C4-2B (cell line): ENCODE measurements at regions not wholly inside any gene's neighbourhood (a gene's known extent, or its start where the extent isn't known, plus 50 kb on each side); places are given as distances from the start of the nearest gene placed in this dataset.

ENCODE experiments used
- CTCF ChIP-seq: fragments of 450-650 bp; conservative IDR thresholded peaks from 2 replicates; pipeline ENCODE4 v1.5.1; 2017; ENCODE audit warnings: mild to moderate bottlenecking
- ZFX ChIP-seq: fragments of 450-650 bp; IDR thresholded peaks from 2 replicates; pipeline ENCODE4 v1.6.1; 2017

GRCh38 chr12:47359310-47360092 is 279.7 kb upstream of the AMIGO2 start:
- TF ChIP-seq CTCF: no peak
- no peak for TF ChIP-seq ZFX
